GM19351 (cell line): ENCODE measurements at regions not wholly inside any gene's neighbourhood (a gene's known extent, or its start where the extent isn't known, plus 50 kb on each side); places are given as distances from the start of the nearest gene placed in this dataset.
A peak's percentile ranks its signal among the peaks of the same experiment; 100 is the strongest.
"Not testable (repeated sequence)": the region's sequence is repeated elsewhere in the genome, so short reads cannot be mapped to it uniquely, and the experiment has no call there.

ENCODE experiments used
- ATAC-seq: cut with Tn5 transposase; IDR thresholded peaks from one replicate; pipeline ENCODE4 v1.9.1; 2021; ENCODE audit warnings: mild to moderate bottlenecking, moderate library complexity; ENCODE audit not compliant: unreplicated experiment

DNA sequence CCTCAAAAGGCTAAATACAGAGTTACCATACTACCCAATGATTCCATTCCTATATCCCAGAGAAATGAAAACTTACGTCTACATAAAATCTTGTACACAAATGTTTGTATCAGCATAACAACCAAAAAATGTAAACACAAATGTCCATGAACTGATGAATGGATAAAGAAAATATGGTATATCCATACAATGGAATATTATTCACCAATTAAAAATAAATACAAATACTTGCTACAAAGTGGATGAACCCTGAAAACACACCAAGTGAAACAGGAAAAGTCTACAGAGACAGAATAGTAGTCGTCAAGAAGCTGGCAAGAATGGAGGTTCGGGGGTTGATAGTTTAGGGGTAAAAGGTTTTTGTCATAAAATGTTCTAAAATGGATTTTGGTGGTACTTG lies 54.0 kb upstream of the ANKRD28 start:
- ATAC-seq, result no peak

DNA sequence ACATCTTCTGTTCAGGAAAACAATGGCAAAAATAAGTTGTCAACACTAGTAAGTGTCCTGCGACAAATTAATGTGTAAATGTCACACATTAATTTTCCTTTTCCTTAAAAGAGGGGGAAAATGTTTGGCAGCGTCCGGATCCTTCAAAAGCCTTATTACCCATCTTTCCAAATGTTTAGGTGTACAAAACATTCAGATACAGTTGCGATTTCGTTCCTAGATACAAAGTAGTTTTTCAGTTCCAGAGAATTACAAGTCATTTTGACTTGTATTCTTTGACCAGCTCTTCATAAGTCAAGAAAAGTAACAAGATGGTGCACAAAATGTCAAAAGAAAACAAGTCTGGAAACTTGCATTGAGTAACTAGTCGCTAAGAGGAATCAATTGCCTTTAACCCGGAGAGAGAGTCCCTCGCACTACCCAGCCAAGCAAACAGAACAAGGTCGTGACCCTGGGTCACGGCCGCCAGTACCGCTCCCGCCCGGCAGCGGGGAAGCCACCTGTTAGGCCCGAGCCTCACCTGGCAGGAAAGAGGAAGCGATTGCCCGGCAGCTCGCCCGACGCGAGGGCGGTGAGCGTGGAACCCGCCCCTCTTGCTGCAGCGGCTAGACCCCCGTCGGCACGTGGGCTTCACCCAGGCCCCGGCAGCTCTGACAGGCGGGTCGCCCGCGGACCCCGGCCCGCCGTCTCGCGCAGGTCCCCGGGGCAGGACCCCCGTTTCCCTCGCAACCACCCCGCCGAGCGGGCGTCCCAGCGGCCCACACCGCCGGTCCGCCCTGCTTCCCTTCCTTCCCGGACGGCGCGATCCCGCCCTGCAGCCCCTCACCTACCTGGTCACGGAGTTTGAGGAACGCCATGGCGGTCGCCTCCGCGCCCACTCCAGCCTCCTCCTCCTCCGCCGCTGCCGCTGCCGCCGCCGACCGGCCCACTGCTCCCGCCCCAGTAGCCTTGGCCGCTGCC lies 61.0 kb upstream of the ANKRD28 start:
- ATAC-seq, result peak; percentile 70

DNA sequence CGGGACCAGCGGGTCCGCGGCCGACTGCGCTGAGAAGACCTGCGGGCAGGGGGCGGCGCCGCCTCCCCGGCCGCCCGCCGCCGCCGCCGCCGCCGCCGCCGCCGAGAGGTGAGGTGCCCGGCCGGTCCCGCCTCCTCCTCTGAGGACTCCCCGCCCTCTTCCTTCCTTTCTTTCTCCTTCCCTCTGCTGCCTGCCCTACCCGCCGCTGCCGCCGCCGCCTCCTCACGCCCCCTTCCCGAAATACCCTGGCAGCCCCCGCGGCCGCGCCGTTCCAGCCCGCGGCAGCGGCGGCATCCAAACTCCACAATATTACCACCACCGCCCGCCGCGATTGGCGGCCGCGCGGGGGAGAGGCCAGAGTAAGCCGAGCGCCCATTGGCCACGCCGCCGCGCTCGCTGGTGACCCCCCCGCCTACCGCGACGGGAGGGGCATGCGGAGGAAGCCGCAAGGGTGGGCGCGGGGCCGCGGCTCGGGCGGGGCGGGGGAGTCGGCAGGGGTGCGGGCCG lies 61.8 kb upstream of the ANKRD28 start:
- peak; percentile 79 for ATAC-seq

DNA sequence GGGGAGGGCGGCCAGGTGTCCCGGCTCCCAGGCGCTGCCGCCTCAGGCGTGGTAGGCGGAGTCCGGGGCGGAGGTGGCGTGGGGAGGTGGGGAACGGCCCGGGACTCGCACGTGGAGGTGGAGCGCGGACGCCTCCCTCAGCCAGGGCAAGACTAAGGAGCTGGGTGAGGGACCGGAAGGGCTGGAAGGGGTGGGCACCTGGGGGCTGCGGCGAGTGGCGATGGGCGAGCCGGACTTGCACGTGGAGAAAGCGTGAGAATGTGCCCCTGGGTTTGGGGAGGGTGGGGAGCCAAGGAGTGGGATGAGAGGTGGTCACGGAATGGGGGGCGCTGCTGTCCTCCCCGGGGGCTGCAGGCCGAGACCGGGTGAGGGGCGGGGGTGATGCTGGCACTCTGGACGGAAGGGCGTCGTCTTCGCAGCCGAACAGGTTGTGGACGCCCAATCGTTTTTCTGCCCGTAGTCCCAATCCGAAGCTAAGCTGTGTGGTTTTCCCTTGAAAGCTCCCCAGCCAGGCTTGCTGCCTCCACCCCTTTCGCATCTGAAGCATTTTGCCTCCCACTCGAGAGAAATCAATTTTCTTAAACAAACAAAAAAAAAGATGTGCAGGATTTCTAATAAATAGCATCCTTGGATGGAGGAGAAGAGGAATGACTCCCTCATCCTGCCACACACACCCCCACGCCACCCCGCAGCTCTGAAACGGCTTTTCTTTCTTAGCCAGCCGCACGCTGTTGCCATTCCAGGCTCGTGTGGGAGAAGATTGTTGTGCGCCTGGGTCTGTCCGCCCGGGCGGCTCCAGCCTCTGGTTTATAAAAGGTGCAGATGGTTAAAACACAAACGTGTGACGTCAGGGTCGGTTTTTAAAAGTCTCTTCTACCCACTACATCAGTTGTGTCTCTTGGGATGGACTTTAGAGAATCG lies 62.5 kb upstream of the ANKRD28 start:
- ATAC-seq, result peak; percentile 49

DNA sequence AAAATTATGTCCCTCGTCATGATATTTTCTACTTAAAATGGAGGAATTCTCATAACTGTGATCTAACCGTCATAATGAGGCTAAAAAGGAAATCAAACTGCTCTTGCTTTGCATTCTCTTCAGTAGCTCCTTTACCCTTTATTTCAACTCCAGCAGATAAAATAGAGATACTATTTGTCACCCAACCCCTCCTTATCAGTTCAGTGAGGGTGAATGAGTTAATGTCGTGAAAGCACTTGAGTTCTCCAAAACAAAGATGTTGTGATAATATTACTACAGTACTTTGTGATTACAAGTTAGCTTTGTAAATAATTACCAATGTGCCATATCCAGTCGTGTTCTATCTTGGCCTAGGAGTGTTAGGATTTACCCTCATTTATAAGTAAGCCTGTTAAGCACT lies 63.4 kb upstream of the ANKRD28 start:
- ATAC-seq, result no peak

DNA sequence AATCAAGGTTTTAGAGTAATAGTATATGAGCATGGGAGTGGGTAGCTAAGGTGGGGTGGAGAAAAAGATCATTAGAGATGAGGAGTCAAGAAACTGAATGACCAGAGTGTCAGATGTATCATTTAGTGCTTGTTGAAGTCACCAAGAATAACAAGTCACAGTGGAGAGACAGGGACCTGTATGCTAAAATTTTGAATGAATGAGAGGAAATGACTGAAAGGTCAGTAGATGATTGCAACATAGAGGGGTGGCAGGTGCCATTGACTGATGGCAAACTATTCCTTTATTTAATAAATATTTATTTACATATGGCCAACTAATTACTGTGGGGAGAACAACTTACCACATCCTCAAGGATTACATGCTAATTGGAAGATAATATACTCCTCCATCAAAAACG lies 75.0 kb upstream of the ANKRD28 start:
- no peak for ATAC-seq

DNA sequence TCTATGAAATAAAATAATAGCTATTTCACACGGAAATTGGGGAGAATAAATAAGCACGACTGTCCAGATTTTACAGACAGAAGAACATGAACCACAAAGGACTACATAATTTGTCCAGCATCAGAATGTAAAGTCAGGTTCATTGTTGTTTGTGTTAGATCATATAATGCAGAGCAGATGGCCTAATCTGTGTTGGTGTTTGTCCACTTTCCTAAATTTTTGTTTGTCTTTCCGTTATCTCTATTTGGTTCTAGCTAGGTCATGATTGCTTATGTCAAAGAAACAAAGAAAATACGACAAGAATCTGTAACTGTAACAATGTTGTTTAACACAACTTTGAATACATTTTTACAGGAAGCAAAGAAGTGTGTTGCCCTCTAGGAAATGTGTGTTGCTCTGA lies 75.6 kb upstream of the ANKRD28 start:
- no peak for ATAC-seq

DNA sequence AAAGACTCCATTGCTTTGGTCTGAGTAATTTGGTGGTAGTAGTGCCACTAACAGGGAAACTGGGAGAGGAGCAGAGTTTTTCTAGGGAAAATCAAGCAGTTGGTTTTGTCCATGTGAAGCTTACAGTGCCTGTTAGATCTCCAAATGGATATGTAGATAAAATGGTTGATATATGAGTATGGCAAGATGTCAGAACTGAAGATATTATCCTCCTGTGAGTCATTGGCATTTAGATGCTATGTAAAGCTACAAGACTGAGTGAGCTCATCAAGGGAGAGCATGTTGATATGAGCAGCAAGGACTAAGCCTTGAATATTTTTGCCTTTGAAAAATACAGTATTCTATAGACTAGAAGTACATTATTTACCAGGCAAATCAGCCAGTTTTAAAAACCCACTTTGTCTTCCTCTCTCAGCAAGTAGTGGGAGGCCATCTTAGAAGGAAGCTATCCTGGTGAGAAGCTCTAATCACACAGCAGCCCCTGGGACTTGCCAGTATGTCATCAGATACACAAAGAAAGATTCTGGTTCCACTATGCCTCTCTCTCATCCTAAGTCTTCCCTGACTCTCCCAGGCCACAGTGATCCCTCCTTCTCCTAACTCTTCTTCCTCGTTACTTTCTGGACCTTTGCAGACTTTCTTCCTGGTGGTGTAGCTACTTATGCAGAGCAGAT lies 77.4 kb upstream of the ANKRD28 start:
- ATAC-seq, result no peak

DNA sequence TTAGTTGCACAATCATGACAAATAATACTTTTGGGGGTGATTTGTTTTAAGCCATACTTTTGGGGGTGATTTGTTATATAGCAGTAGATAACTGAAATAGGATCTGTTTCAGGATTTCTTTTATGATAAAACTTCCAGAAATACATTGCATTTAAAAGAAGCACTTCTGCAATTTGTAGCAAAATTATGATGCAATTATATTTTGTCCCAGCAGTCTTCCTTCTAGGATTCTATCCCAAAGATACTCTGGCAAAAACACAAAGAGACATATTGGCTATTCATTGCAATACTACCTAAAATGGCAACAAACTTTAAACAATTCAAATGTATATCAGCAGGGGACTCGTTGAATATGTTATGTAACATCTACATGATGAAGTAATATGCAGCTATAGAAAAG lies 78.9 kb upstream of the ANKRD28 start:
- ATAC-seq, result no peak

DNA sequence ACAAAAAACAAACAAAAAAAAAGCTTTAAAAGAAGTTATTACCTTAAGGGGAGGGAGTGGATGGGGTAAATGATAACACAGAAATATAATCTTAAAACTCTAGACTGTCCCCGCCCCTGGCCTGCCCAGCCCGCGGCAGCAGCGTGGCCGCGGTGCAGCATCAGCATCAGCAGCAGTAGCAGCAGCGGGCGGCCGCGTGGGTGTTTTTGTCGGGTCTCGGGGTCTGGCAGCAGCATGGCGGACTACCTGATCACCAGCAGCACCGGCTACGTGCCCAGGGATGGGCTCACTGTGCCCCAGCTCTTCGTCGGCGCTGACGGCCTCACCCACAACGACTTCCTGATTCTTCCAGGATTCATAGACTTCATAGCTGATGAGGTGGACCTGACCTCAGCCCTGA lies 80.0 kb upstream of the ANKRD28 start:
- ATAC-seq, result no peak

DNA sequence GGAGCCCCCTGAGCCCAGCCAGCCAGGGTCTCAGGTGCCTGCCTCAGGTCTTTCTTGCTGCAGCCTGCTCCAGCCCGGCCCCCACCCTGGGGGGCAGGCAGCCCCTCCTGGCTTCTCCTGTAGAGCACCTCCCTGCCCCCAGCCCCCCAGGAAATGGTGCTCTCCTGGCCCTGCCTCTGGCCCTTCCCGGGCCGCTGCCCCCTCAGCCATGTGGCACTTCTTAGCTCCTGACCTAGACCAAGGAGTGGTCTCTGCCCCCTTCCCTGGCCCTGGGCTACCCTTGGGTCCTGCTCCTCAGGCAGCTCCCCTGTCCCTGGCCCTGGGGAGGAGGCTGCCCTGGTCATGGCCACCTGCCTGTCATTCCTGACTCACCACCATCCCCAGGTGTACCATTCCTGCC lies 82.0 kb upstream of the ANKRD28 start:
- not testable (repeated sequence) for ATAC-seq

DNA sequence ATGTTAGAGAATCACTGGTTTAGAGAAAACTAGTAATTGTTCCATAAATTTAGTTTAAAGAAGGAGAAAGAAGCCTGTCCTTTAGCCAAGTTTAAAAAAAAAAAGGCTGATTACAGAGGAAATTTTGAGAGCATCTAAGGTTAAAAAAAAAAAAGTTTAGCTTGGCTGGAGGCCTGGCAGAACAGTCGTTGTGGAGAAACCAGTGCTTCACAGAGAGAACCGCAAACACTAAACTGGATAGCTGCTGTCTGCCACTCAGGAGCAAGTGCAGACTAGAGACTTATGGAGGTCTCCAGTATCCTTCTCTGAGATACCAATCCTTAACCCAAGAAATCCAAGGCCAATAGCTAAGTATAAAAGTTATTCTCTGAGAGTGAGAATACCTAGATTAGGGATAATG lies 84.8 kb upstream of the ANKRD28 start:
- ATAC-seq, result no peak

DNA sequence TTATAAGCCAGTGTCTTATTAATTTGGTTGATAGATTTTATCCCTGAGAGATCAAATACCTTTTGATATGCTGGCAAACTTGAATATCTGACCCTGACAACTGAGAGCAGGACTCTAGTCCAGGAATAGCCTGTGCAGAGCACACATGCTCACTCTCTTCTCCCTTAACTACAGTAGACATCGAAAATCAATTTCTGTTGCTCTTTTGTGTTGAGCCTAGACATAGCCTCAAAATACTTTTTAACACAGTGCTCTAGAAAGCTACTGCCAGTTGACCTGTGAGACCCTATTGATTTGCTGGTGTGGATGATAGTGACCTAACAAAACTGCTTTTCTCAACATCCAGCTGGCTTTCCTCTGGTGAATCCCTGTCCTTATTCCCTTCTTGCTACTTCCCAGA lies 86.4 kb upstream of the ANKRD28 start:
- ATAC-seq, result no peak

DNA sequence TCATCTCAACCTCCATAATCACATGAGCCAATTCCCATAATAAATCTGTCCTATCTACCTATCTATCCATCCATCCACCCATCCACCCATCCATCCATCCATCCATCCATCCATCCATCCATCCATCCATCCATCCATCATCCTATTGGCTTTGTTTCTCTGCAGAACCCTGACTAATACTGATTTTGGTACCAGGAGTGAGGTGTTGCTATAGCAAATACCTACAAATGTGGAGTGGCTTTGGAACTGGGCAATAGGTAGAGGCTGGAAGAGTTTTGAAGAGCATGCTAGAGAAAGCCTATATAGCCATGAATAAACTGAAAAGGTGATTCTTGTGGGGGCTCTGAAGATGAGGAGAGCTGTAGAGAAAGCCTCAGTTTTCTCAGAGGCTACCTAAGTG lies 88.7 kb upstream of the ANKRD28 start:
- ATAC-seq, result no peak

DNA sequence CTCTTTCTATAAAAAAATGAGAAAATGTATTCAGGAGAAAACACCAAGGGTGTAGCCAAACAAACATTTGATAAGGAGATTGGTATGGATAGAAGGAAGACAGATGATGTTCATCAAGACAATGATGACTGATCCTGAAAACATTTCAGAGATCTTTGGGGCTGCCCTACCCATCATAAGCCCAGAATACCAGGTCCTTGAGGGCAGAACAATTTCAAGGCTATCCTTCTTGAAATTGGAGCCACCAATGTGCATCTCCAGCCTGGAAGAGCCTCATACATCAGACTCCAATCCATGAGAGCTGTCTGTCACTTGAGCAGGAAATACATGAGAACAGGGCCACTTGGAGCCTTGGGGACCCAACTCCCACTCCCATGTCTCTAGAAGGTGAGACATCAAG lies 89.5 kb upstream of the ANKRD28 start:
- ATAC-seq, result no peak

DNA sequence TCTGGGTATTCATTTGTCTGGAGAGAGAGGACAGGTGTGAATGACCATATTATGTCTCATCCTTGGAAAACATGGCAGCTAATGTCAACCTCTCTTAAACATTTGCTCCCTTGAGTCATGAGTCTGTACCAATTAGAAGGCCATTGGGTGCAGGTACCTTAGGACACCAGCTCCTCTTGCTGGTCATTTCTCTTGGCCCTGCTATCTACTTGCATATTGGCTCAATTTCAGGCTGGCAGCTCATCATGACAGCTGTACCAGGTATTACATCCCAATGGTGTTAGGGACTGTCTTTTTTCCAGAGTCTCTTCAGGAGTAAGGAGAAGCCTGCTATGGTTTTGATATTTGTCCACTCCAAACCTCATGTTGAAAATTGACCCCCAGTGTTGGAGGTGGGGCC lies 92.2 kb upstream of the ANKRD28 start:
- ATAC-seq, result no peak

DNA sequence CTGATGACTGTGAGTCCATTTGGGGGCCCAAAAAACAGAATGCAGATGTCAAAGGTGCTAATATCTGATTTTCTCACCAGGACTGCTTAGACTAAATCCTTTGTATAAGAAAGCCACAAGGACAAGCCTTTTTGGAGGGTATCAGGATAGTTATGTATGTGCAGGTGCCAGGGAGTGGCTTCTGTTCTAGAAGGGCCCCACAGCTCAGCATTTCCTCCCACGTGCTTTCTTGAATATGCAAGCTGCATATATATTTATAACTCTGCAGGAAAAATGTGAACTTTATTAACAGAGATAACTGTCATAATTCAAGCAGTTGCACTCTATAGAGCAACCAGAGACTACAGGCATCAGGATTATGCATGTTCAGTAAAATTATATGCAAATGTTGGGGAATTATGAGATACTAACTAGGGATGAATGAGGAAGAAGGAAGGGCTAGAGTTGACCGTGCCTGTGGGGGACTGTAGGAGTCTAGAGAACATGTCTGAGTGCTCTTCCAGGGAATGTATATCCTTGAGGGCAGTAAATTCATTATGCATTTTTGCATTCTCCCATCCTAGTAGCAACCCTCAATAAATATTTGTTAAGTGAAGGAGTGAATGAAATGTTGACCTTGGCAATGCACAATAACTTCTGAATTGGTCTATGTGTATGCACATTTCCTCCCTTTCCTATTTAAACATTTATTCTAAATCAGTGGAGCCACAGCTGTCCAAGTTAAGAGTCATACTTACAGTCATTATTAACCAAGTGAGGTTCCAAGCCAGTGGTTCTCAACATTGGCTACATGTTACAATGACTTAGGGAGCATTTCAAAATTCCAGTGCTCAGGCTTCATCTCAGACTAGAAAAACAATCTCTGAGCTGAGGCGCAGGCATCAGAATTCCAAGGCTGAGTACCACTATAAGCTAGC lies 94.8 kb upstream of the ANKRD28 start:
- ATAC-seq, result no peak

DNA sequence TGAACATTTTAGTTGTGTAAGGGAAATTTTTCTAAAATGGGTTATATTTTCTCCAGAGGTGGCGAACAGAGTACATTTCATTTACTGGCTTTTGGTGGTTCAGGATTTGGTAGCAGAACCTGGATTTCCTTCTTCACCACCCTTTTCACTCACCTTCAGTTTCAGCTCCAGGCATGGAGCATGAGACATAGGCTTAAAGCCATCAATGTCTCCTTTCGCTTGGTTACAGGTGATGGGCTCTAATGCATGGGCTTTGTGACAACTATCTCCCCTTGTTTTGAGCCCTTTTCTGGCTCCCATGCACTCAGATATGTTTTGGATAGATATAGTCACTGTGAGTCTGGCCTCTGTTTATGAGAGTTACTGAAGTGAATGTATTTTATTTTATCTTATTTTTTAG lies 96.6 kb upstream of the ANKRD28 start:
- no peak for ATAC-seq

DNA sequence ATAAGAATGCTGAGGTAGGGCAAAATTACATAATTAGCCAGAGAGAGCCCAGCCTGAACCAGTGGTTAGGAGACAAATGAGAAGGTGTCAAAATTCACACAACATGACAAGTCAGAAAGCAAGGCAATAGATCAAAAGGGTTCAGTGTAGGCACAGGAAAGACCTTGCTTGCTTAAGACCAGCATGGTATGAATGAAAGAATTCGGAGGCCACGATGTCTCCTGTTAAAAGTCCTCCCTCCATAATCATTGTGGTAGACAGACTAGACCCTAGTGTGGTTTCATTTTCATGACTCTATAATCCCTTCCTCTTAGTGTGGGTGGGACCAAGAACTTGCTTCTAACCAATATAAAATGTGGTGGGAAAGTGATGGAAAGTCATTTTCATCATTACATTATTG lies 98.7 kb upstream of the ANKRD28 start:
- ATAC-seq, result no peak

DNA sequence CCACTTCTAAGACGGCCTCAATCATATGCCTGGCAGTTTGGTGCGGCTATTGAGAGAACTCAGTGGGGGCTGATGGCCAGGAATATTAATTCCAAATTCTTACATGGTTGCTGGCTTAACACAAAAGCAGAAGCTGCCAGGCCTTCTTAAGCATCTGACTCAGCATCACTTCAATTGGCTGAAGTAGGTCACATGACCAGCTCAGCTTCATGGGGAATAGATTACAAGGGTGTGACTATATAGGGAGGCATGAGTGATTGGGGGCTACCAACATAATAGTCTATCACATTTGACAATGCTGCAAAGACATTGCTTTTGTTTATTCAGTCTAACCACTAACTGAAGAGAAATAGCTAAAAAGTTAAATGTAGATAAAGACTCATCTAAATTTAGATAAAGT lies 101.6 kb upstream of the ANKRD28 start:
- no peak for ATAC-seq
